NCI-H2227 (cell line): ENCODE measurements at regions not wholly inside any gene's neighbourhood (a gene's known extent, or its start where the extent isn't known, plus 50 kb on each side); places are given as distances from the start of the nearest gene placed in this dataset.

Experiments
- DNase-seq: peaks from one replicate; lab custom pipeline; 2025; ENCODE audit not compliant: unreplicated experiment; lab: John Stamatoyannopoulos, UW

GRCh38 chr3:147843331-147843730 is 434.2 kb downstream of the ZIC1 start:
- DNase-seq = no peak

- DNase-seq = no peak
These were observed 437.1 kb downstream of the ZIC1 start for GRCh38 chr3:147846293-147846692.

- no peak for DNase-seq
These were observed 437.8 kb downstream of the ZIC1 start for GRCh38 chr3:147846854-147847478.

GRCh38 chr3:147851062-147851461 is 441.9 kb downstream of the ZIC1 start:
- DNase-seq = no peak

GRCh38 chr3:147854542-147854941 is 445.4 kb downstream of the ZIC1 start:
- no peak for DNase-seq

- no peak for DNase-seq
These were observed 455.7 kb downstream of the ZIC1 start for GRCh38 chr3:147864754-147865354.

GRCh38 chr3:147866561-147866960 is 457.4 kb downstream of the ZIC1 start:
- no peak for DNase-seq

GRCh38 chr3:147872568-147872967 is 463.4 kb downstream of the ZIC1 start:
- DNase-seq = no peak

GRCh38 chr3:147875498-147875897 is 466.3 kb downstream of the ZIC1 start:
- DNase-seq = no peak

- no peak for DNase-seq
These were observed 472.8 kb downstream of the ZIC1 start for GRCh38 chr3:147881933-147882332.

- no peak for DNase-seq
These were observed 477.7 kb downstream of the ZIC1 start for GRCh38 chr3:147886879-147887278.

GRCh38 chr3:147887797-147888196 is 478.6 kb downstream of the ZIC1 start:
- DNase-seq = no peak

- DNase-seq = no peak
These were observed 480.9 kb downstream of the ZIC1 start for GRCh38 chr3:147890114-147890513.

GRCh38 chr3:147895509-147895908 is 486.3 kb downstream of the ZIC1 start:
- DNase-seq = no peak

GRCh38 chr3:147900851-147901250 is 491.7 kb downstream of the ZIC1 start:
- DNase-seq = no peak

- DNase-seq = no peak
These were observed 493.9 kb downstream of the ZIC1 start for GRCh38 chr3:147903026-147903425.

GRCh38 chr3:147904421-147904820 is 495.3 kb downstream of the ZIC1 start:
- DNase-seq = no peak

- no peak for DNase-seq
These were observed 497.1 kb downstream of the ZIC1 start for GRCh38 chr3:147906285-147906684.

GRCh38 chr3:147914532-147914931 is 505.4 kb downstream of the ZIC1 start:
- no peak for DNase-seq

GRCh38 chr3:147915057-147915456 is 505.9 kb downstream of the ZIC1 start:
- no peak for DNase-seq

GRCh38 chr3:147919496-147919895 is 510.3 kb downstream of the ZIC1 start:
- no peak for DNase-seq

GRCh38 chr3:147921051-147921450 is 511.9 kb downstream of the ZIC1 start:
- no peak for DNase-seq

- DNase-seq = no peak
These were observed 515.6 kb downstream of the ZIC1 start for GRCh38 chr3:147924755-147925154.
